Superior temporal gyrus (tissue), 1 donor: ENCODE measurements at regions not wholly inside any gene's neighbourhood (a gene's known extent, or its start where the extent isn't known, plus 50 kb on each side); places are given as distances from the start of the nearest gene placed in this dataset.

Experiments used
- DNase-seq: peaks from one replicate; pipeline ENCODE4 v3.0.0-alpha.2; 2016; ENCODE audit errors: extremely low spot score

DNA sequence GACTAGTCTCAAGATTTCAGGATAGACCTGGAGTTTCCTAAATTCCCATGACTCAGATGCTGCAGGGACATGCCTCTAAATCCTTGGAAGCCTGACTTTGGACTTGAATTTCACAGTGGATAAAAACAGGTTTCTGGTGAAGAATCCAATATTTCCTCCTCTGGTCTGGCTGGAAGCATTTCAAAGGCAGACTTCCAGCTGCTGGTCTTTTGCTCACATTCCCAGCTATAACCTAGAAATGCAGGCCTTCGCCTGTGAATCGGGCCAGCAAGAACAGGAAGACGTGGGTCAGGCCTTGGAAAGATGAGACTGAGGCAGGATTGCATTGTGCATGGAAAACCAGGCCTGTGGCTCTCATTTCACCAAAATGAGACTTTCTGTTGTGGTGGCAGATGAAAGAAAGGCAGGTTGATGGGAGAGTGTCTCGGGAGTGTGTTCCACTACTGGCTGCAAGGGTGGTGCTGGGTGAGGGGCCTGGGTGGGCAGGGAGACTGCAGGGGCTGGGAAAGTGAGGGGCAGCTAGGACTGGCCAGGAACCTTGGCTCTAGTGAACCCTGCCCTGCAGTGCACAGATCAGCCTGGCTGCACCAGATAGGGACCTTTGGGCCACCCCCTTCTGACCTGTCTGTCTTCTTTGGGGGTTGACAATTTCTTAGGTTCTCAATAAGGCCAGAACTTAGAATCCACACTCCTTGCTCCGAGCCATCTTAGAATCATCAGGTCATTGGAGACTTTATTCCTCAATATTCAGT, 488.8 kb upstream of the MKI67 start:
- no peak for DNase-seq

GRCh38 chr10:128617532-128617931, 491.3 kb upstream of the MKI67 start:
- no peak for DNase-seq

DNA sequence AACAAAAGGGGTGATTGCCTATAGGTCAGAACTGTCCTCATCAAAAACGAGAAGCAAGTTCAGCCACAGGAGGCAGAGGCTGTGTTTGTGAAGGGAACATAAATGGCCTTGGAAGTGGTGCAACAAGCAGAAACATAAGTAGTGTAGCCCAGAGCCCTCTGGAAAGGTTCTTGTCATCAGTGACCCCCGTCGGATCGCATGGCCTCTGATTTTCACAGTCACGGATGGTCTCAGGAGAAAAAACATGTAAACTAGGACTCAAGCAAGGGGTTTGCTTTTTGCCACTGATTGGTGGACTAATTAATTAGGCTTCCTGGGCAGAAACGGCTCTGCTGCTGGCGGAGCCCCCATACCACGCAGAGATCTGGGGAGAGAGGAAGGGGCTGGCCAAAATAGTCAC, 496.5 kb upstream of the MKI67 start:
- DNase-seq = no peak

DNA sequence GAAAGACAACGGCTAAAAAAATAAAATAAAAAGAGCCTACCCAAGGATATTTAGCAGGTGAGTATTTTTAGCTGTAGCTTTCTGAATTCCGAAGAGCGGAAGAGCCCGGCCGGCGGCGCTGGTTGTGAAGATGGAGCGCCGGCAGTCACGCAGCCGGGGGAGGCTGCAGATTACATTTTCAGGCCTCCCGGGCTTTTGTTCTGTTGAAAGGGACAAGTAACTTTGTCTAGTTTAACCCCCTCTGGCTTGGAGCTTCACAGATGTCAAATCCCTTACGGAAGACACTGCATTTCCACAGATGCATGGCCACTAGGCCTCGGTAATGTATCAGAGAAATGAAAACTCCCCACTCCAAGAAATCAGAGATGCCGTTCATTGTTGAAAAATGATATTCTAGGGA, 497.6 kb upstream of the MKI67 start:
- no peak for DNase-seq

GRCh38 chr10:128624656-128625530, 498.7 kb upstream of the MKI67 start:
- no peak for DNase-seq

DNA sequence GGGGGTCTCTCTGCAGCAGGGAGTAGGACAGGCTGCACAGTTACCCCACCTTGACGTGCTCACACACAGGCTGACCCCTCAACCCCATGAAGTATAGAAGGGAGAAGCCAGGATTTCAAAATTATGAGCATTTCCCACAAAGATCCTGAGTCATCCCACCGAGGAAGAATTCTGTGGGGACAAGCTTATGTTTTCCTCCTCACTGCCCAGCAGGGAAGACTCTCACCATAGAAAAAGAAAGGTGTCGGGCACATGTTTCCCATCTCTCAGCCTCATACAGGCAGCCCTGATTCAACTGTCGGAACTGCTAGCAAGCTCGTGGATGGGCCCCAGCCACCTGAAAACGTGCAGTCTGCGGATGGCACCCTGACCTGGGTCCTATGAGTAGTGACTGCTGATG, 499.7 kb upstream of the MKI67 start:
- DNase-seq = no peak

GRCh38 chr10:128626397-128627000, 500.3 kb upstream of the MKI67 start:
- DNase-seq = no peak

DNA sequence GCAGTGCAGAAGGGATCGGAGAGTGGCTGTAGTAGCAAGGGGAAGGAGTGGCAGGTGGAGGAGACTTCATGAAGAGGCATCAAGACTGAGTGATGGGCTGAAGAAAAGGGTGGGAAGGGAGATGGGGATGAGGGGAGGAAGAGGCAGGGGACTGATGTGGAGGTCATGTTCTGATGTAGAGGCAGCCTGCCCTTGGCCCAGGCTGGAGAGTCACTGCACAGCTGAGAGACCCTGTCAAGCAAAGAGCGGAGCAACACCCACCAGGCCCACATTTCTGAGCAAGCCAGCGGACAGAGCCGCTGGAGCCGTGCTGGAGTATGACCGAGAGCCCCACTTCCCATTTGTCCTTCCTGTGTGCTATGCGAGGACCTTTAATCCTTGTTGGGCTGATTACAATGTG, 501.6 kb upstream of the MKI67 start:
- no peak for DNase-seq

GRCh38 chr10:128628252-128628651, 502.0 kb upstream of the MKI67 start:
- DNase-seq = no peak

GRCh38 chr10:128629111-128630096, 503.2 kb upstream of the MKI67 start:
- no peak for DNase-seq

DNA sequence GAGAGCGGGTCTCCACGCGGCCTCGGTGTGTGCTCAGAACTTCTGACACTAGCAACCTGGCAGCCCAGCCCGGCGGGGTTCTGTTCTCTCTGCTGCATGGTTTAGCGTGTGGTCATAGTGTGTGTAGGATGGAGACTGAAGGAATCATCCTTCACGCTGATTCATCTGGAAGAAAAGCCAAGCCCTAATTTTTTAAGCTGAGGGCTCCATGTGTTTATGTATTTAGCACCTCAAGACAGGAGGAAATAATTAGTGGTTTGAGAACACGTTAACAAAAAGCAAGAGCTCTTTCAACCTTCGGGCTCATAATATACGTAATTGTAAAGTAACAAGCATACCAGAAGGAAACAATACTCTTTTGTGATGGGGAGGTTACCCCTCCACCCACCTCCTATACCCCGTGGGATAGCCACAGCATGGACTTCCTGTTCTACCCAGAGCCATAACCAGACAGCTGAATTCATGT, 504.6 kb upstream of the MKI67 start:
- DNase-seq = no peak

- DNase-seq = peak; percentile 64
Measured at GRCh38 chr10:128631801-128632241, 505.6 kb upstream of the MKI67 start.

DNA sequence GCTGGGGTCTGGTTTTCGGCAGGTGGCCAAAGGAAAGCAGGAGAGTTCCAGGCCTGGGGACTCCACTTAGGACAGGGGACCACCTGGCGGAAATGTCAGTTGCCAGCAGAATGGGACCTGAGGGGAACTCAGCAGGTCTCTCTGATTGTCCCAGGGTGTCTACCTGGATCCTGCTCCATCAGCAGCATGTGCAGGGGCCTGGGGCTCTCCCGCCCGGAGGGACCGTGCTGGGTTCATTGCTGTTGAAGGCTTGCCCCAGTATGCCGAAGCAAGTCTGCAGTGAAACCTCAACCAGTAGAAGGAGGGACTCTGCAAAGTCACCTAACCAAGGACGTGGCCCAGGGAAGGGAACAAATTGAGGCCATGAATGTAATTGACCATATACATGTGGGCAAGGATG, 506.5 kb upstream of the MKI67 start:
- no peak for DNase-seq

DNA sequence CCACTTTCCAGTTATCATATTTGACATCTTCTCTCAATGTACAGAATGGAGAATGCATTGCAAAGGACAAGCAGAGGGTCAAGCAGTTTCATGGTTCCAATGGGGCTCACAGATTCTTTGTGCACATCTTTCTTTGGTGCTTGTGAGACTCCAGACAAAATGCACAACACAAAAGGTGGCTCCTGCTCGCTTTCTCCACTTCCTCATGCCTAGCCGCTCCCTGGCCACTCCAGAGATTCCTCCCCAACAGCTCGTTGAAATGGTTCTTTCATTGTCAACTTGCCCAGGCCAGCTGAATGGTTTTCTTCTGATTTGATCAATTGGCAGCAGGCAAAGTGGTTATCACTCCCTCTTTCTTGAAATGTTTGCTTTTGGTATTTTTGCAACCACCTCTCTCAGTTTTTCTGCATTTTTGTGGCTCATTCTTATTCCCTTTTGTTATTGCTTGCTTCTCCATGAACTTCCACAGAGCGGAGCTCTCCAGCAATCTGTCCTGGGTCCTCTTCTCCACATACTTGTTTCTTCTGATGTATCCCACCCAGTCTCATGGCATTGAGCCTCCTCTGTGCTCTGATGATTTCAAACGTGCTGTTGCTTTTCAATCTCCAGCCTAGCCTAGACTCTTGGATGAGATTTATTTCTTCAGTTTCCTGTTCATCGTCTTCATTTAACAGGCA, 507.8 kb upstream of the MKI67 start:
- no peak for DNase-seq

DNA sequence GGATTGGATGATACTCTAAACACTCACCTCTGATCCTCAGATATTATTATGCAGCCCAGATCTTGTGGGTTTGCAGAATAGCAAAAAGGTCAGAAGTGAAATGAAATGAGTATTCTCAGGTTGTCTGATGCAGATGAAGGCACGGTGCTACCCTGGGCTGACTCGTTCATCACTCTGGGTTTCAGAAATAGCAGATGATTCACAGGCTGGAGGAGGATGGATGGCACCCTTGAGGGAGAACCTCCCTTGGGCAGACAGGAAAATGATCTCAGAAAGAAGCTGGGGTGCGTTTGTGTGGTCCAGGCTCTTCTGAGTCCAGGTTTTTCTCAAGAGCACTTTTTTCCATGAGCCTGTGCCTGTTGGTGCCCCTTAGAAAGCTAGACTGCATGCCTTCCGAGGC, 515.8 kb upstream of the MKI67 start:
- no peak for DNase-seq

- DNase-seq = no peak
Measured at GRCh38 chr10:128642502-128642901, 516.3 kb upstream of the MKI67 start.

DNA sequence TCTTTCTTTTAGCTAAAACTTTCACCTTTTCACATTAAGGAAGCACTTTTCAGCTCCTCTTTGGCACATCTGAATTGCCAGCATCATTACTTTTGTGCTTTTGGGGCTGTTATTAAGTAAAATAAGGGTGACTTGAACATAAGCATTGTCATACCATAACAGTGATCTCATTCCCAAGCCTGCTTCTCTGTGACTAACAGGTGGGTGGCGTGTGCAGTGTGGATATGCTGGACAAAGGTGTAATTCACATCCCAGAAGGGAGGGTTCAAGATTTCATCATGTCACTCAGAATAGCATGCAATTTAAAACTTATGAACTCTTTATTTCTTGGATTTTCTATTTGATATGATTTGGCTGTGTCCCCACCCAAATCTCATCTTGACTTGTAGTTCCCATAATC, 517.4 kb upstream of the MKI67 start:
- DNase-seq = no peak

- no peak for DNase-seq
Measured at GRCh38 chr10:128645486-128645885, 519.3 kb upstream of the MKI67 start.

- no peak for DNase-seq
Measured at GRCh38 chr10:128646956-128647355, 520.7 kb upstream of the MKI67 start.

DNA sequence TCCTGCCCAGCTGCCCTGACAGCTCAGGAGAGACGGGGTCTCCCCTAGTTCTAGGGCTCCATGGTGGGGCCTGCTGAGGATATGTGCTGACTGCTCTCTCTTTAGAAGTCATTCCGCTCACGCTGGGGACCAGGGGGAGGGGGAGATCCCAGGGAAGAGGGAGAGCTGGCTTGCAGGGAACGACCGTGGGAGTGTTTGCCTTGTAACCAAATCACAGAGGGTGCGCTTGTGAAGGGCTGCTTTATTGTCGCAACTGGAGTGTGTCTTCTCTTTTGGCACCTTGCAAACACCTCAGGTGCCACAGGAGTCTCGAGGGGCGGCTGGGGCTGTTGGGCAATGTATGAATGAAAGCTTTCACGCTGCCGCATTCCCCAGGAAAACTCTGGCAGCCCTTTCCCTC, 531.3 kb upstream of the MKI67 start:
- no peak for DNase-seq

DNA sequence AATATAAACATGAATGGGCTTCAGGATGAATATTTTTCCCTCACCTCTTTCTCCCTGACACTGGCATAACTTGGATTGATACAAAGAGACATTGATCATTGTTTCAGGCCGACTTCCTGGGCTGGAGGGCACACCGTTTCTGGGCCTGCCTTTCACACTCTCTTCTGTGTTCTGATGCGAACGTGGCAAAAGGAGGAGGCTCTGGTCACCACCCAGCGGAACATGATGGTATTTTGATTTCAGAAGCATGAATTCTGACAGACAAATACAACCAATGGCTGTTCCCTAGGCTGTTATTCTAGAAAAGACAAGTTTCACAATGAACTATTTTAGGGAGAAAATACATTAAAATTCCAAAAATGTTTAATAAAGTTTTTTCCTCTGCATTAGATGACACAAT, 534.5 kb upstream of the MKI67 start:
- DNase-seq = no peak
